ENCODE measurements at regions not wholly inside any gene's neighbourhood (a gene's known extent, or its start where the extent isn't known, plus 50 kb on each side); places are given as distances from the start of the nearest gene placed in this dataset.

- Histone ChIP-seq H3K9me1 (ENCODE audit: control insufficient read depth, insufficient read depth, low read length) (no peaks in the 10 kb centered on the region), H2AFZ (ENCODE audit: low read depth, low read length) (no peak overlapping the region), H3K9me3 (replicated peaks; ENCODE audit: control insufficient read depth, insufficient read depth, low read depth, low read length) (peaks cover 3% of the 10 kb centered on the region), H3K4me1 (replicated peaks in 1 of 2; ENCODE audit: control insufficient read depth in 2 of 2, insufficient read depth in 2 of 2, low read length in 2 of 2) (no peaks in the 10 kb centered on the region), H3K79me2 (ENCODE audit: control insufficient read depth, insufficient read depth, low read length) (no peaks in the 10 kb centered on the region), H3K27ac (ENCODE audit: extremely low read depth, low read depth, low read length) (no peak overlapping the region), H3K4me2 (ENCODE audit: insufficient read depth, low read length) (no peak overlapping the region), H3K9ac (ENCODE audit: insufficient read depth in 1 of 2, low read depth in 2 of 2, low read length in 2 of 2) (no peak overlapping the region), H4K20me1 (replicated peaks; ENCODE audit: control insufficient read depth, insufficient read depth, low read length) (no peaks in the 10 kb centered on the region), H3K36me3 (ENCODE audit: control insufficient read depth, insufficient read depth, low read length) (no peaks in the 10 kb centered on the region), H3K4me3 (no peak overlapping the region), H3K27me3 (ENCODE audit: control insufficient read depth in 2 of 2, insufficient read depth in 2 of 2, low read length in 2 of 2) (no peaks in the 10 kb centered on the region)
- in situ Hi-C loops (cut with MboI): no loop called here
- no peak for TF ChIP-seq GTF2A2 (tag; IDR thresholded peaks at IDR 0.05)
- no peak for TF ChIP-seq ZNF695 (CRISPR knock-in tag; IDR thresholded peaks at IDR 0.05)
- no peak for TF ChIP-seq ZNF79 (CRISPR knock-in tag; IDR thresholded peaks at IDR 0.05; ENCODE audit: low read depth)
- no peak for TF ChIP-seq MYC (IDR thresholded peaks at IDR 0.05; ENCODE audit: low read depth, low read length)
- TF ChIP-seq MYC (CRISPR knock-in tag; IDR thresholded peaks at IDR 0.05; ENCODE audit: borderline replicate concordance, low read depth): no peak
- no peak for TF ChIP-seq SIRT6 (IDR thresholded peaks at IDR 0.05; ENCODE audit: low read depth, low read length)
- no peak for TF ChIP-seq ELF1 (tag; IDR thresholded peaks at IDR 0.05)
- TF ChIP-seq ZNF512 (tag; IDR thresholded peaks at IDR 0.05): no peak
- no peak for TF ChIP-seq CBFA2T2 (conservative IDR thresholded peaks at IDR 0.05)
- TF ChIP-seq U2AF1 (optimal IDR thresholded peaks at IDR 0.05; ENCODE audit: low read depth, low read length): no peak
- TF ChIP-seq CBFB (CRISPR knock-in tag; IDR thresholded peaks at IDR 0.05): no peak
- no peak for TF ChIP-seq NFE2L1 (tag; IDR thresholded peaks at IDR 0.05; ENCODE audit: borderline replicate concordance, low read depth)
- TF ChIP-seq ZNF274 (IDR thresholded peaks at IDR 0.05; ENCODE audit: borderline replicate concordance, low read depth, low read length): no peak
- TF ChIP-seq ID3 (CRISPR knock-in tag; IDR thresholded peaks at IDR 0.05): no peak
- TF ChIP-seq ID3 (tag; IDR thresholded peaks at IDR 0.05): no peak
- no peak for TF ChIP-seq CREB3 (tag; conservative IDR thresholded peaks at IDR 0.05; ENCODE audit: low read depth)
- TF ChIP-seq RBM22 (IDR thresholded peaks at IDR 0.05; ENCODE audit: low read depth, low read length, poor library complexity, severe bottlenecking): no peak
- TF ChIP-seq HEY1 (CRISPR knock-in tag; IDR thresholded peaks at IDR 0.05; ENCODE audit: borderline replicate concordance): no peak
- DNase-seq (ENCODE audit: extremely low read depth in 1 of 4, low spot score in 3 of 4) (no peak), ATAC-seq (no peak), FAIRE-seq (no peak)
- ChIA-PET POLR2A (no interaction called here), CTCF (ENCODE audit: low intra/inter-chr PET ratio) (no interaction called here)
- no TSS peak for BruUV-seq (replicated peaks)
- intact Hi-C loops (cut with micrococcal nuclease): no loop called here
Observed at GRCh38 chr7:86013662-86014061, 630.0 kb upstream of the GRM3 start.

All from K562 (cell line).